ENCODE measurements at regions not wholly inside any gene's neighbourhood (a gene's known extent, or its start where the extent isn't known, plus 50 kb on each side); places are given as distances from the start of the nearest gene placed in this dataset.

DNA sequence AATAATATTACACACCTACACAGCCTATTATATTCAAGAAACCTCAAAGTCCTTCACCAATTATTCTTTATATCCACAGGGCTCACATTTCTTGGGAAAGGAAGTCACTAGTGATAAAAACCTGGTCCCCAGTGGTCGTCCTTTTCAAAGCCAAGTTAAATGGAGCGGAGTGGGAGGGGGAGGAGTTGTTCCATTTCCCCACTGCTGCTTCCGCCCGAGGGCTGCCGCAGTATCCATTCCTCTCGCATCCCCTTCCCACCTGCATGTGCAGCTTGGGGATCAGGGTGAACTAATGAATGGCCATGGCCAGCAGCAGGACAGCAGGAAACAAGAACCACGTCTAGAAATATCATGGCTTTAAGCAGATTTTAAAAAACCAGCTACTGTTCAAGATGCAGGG, 76.4 kb upstream of the SEMA6D start:
- Histone ChIP-seq H3K27ac (ENCODE audit: low read length) (no peak overlapping the region), H3K4me1 (ENCODE audit: control insufficient read depth in 1 of 2, insufficient read depth in 2 of 2, low read length in 2 of 2) (no peaks in the 10 kb centered on the region), H3K36me3 (ENCODE audit: control insufficient read depth in 1 of 2, insufficient read depth in 2 of 2, low read length in 2 of 2) (no peaks in the 10 kb centered on the region), H3K4me3 (ENCODE audit: low read depth in 1 of 2, low read length in 2 of 2) (no peak overlapping the region), H3K9me3 (ENCODE audit: control insufficient read depth in 1 of 2, low read length in 2 of 2) (no peaks in the 10 kb centered on the region), H3K27me3 (ENCODE audit: low read depth, low read length) (no peaks in the 10 kb centered on the region)

- no peak overlapping the region for H3K27ac ChIP-seq (ENCODE audit: low read length)
- no peaks in the 10 kb centered on the region for H3K9me3 ChIP-seq (ENCODE audit: control insufficient read depth in 1 of 2, low read length in 2 of 2)
- H3K4me3 ChIP-seq (ENCODE audit: low read depth in 1 of 2, low read length in 2 of 2), result no peak overlapping the region
- H3K27me3 ChIP-seq (ENCODE audit: low read depth, low read length), result no peaks in the 10 kb centered on the region
- no peaks in the 10 kb centered on the region for H3K4me1 ChIP-seq (ENCODE audit: control insufficient read depth in 1 of 2, insufficient read depth in 2 of 2, low read length in 2 of 2)
- H3K36me3 ChIP-seq (ENCODE audit: control insufficient read depth in 1 of 2, insufficient read depth in 2 of 2, low read length in 2 of 2), result no peaks in the 10 kb centered on the region
Observed at GRCh38 chr15:47644722-47645121, 72.6 kb upstream of the SEMA6D start.

DNA sequence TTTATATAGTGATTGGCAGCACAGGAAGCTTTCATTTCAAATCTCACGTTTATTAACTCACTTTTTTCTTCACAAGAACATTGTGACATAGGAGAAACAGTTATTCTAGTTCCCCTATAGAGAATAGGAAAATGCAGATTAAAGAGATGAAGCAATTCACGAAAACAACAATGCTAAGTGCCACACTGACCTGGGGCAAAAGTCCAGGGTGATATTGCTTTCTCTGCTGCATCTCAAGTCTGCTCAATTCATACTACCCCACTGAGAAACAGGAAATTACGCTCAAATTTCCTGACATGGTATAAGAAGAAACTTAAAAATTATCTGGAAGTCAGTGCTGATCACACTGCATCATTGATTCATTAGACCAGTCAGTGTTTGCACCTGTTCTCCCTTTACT, 66.7 kb upstream of the SEMA6D start:
- no peaks in the 10 kb centered on the region for H3K36me3 ChIP-seq (ENCODE audit: control insufficient read depth in 1 of 2, insufficient read depth in 2 of 2, low read length in 2 of 2)
- no peaks in the 10 kb centered on the region for H3K27me3 ChIP-seq (ENCODE audit: low read depth, low read length)

GRCh38 chr15:47652328-47652727, 65.0 kb upstream of the SEMA6D start:
- H3K27me3 ChIP-seq (ENCODE audit: low read depth, low read length), result no peaks in the 10 kb centered on the region
- no peak overlapping the region for H3K27ac ChIP-seq (ENCODE audit: low read length)
- H3K36me3 ChIP-seq (ENCODE audit: control insufficient read depth in 1 of 2, insufficient read depth in 2 of 2, low read length in 2 of 2), result no peaks in the 10 kb centered on the region
- no peaks in the 10 kb centered on the region for H3K9me3 ChIP-seq (ENCODE audit: control insufficient read depth in 1 of 2, low read length in 2 of 2)
- H3K4me3 ChIP-seq (ENCODE audit: low read depth in 1 of 2, low read length in 2 of 2), result no peak overlapping the region
- no peaks in the 10 kb centered on the region for H3K4me1 ChIP-seq (ENCODE audit: control insufficient read depth in 1 of 2, insufficient read depth in 2 of 2, low read length in 2 of 2)

More for the DNA sequence above, 66.7 kb upstream of the SEMA6D start:
- Histone ChIP-seq H3K9me3 (ENCODE audit: control insufficient read depth in 1 of 2, low read length in 2 of 2) (no peaks in the 10 kb centered on the region), H3K27ac (ENCODE audit: low read length) (no peak overlapping the region), H3K4me3 (ENCODE audit: low read depth in 1 of 2, low read length in 2 of 2) (no peak overlapping the region), H3K4me1 (ENCODE audit: control insufficient read depth in 1 of 2, insufficient read depth in 2 of 2, low read length in 2 of 2) (no peaks in the 10 kb centered on the region)

DNA sequence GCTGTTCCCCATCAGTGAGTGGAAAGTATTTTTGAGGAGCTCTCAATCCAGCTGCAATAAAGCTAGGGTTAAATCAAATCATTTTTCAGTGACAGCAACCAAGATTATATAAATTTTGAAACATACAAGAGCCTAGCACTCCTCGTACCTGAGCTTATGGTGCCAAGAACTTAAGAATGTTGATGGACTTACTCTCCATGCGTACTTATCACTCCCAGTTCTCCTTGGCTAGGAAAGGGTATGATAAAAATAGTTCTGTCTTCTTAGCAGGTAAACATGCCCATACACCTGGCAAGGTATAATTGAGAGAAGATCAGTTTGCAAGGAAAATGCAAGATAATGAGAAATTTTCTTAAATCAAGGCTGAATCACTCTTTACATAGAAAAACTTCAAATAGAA, 64.5 kb upstream of the SEMA6D start:
- H3K27me3 ChIP-seq (ENCODE audit: low read depth, low read length), result no peaks in the 10 kb centered on the region
- no peak overlapping the region for H3K4me3 ChIP-seq (ENCODE audit: low read depth in 1 of 2, low read length in 2 of 2)
- no peak overlapping the region for H3K27ac ChIP-seq (ENCODE audit: low read length)
- no peaks in the 10 kb centered on the region for H3K9me3 ChIP-seq (ENCODE audit: control insufficient read depth in 1 of 2, low read length in 2 of 2)
- no peaks in the 10 kb centered on the region for H3K4me1 ChIP-seq (ENCODE audit: control insufficient read depth in 1 of 2, insufficient read depth in 2 of 2, low read length in 2 of 2)
- no peaks in the 10 kb centered on the region for H3K36me3 ChIP-seq (ENCODE audit: control insufficient read depth in 1 of 2, insufficient read depth in 2 of 2, low read length in 2 of 2)

- no peak overlapping the region for H3K27ac ChIP-seq (ENCODE audit: low read length)
- H3K4me3 ChIP-seq (ENCODE audit: low read depth in 1 of 2, low read length in 2 of 2), result no peak overlapping the region
- no peaks in the 10 kb centered on the region for H3K9me3 ChIP-seq (ENCODE audit: control insufficient read depth in 1 of 2, low read length in 2 of 2)
- no peaks in the 10 kb centered on the region for H3K36me3 ChIP-seq (ENCODE audit: control insufficient read depth in 1 of 2, insufficient read depth in 2 of 2, low read length in 2 of 2)
- no peaks in the 10 kb centered on the region for H3K27me3 ChIP-seq (ENCODE audit: low read depth, low read length)
- no peaks in the 10 kb centered on the region for H3K4me1 ChIP-seq (ENCODE audit: control insufficient read depth in 1 of 2, insufficient read depth in 2 of 2, low read length in 2 of 2)
Observed at GRCh38 chr15:47661661-47662180, 55.6 kb upstream of the SEMA6D start.

GRCh38 chr15:47663101-47663500, 54.2 kb upstream of the SEMA6D start:
- no peaks in the 10 kb centered on the region for H3K9me3 ChIP-seq (ENCODE audit: control insufficient read depth in 1 of 2, low read length in 2 of 2)
- H3K27ac ChIP-seq (ENCODE audit: low read length), result no peak overlapping the region
- H3K27me3 ChIP-seq (ENCODE audit: low read depth, low read length), result no peaks in the 10 kb centered on the region
- H3K4me3 ChIP-seq (ENCODE audit: low read depth in 1 of 2, low read length in 2 of 2), result no peak overlapping the region
- H3K36me3 ChIP-seq (ENCODE audit: control insufficient read depth in 1 of 2, insufficient read depth in 2 of 2, low read length in 2 of 2), result no peaks in the 10 kb centered on the region
- H3K4me1 ChIP-seq (ENCODE audit: control insufficient read depth in 1 of 2, insufficient read depth in 2 of 2, low read length in 2 of 2), result no peaks in the 10 kb centered on the region

Measured in muscle layer of duodenum (tissue), 2 donors.